H54 (cell line): ENCODE measurements at regions not wholly inside any gene's neighbourhood (a gene's known extent, or its start where the extent isn't known, plus 50 kb on each side); places are given as distances from the start of the nearest gene placed in this dataset.

Source experiments
- DNase-seq: peaks from one replicate; pipeline ENCODE4 v3.0.0; 2011; ENCODE audit warnings: low spot score, mixed read lengths; ENCODE audit not compliant: insufficient read length
- FAIRE-seq: peaks from 3 replicates; lab custom pipeline; 2011; peaks lifted over from hg19 to GRCh38; lab: Jason Lieb, UNC
- POLR2A ChIP-seq: IDR thresholded peaks from 2 replicates; pipeline ENCODE4 v1.6.1; 2011; ENCODE audit warnings: low read depth, mild to moderate bottlenecking, low read length

DNA sequence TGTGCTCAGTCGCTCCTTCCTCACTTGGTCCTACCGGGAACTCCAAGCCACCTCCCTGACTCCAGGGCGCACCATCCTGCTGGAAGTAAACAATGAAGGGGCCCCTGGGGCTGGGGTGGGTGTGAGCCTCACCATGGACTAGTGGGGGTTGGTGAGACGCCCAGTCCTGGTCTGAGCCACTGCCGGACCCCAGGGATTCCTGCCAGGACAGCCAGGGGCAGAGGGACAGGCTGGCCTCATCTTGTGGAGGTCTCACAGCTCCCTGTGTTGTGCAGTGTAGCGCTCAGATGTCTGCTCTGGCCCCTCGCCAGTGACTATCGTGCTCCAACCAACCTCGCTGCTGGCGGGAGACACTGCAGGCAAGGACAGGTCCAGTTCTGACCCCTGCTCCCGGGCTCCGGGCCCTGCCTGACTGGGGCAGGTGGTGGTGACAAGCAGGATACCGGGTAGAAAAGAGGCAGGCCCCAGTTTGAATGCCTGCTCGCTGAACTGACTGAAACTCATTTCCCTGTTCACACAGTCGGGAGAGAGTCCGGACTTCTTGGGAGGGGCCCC, 1021.4 kb downstream of the BRD1 start:
- no peak for TF ChIP-seq POLR2A
- FAIRE-seq (no peak), DNase-seq (no peak)

DNA sequence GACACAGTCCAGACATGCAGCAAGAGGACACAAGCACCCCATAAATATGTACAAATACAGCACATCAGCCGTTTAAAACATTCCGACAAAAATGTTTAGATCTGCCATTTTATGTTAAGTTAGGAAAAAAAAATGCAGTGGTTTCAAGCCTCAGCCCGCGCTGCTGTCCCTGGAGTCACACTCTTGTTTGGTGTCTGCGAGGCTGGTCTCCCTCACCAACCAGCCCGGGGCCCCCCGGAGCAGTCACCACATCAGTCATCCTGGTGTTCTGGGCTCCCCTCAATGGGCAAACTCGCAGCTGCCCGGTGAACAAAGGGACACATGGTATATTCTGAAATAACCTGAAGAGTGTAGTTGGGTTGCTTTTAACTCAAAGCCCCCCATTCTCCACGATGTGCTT, 1022.2 kb downstream of the BRD1 start:
- DNase-seq (no peak), FAIRE-seq (no peak)
- TF ChIP-seq POLR2A = no peak

DNA sequence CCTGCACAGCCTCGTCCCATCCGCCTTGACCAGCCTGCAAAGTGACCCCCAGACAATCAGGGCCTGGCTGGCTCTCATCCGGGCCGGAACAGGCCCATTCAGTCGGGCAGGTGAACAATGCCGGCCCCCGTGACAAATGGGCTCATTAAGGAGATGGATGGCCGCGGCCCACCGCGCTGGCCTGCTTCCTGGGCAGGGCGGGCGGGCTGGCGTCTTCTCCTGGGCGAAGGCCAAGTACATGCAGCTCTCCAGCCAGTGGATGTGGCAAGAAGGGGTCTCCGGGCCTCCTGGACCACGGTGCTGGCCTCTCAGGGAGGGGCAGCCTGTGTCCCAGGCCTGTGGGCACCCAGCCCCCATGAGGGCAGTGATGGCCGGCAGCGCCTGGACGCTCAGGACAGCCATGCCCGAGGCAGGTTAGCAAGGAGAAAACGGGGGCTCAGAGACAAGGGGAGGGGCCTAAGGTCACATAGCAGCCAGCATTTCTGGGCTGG, 1022.8 kb downstream of the BRD1 start:
- TF ChIP-seq POLR2A = no peak
- DNase-seq (no peak), FAIRE-seq (no peak)

- TF ChIP-seq POLR2A = no peak
- no peak for FAIRE-seq
- no peak for DNase-seq
These were observed 1023.5 kb downstream of the BRD1 start for GRCh38 chr22:48803948-48804810.

DNA sequence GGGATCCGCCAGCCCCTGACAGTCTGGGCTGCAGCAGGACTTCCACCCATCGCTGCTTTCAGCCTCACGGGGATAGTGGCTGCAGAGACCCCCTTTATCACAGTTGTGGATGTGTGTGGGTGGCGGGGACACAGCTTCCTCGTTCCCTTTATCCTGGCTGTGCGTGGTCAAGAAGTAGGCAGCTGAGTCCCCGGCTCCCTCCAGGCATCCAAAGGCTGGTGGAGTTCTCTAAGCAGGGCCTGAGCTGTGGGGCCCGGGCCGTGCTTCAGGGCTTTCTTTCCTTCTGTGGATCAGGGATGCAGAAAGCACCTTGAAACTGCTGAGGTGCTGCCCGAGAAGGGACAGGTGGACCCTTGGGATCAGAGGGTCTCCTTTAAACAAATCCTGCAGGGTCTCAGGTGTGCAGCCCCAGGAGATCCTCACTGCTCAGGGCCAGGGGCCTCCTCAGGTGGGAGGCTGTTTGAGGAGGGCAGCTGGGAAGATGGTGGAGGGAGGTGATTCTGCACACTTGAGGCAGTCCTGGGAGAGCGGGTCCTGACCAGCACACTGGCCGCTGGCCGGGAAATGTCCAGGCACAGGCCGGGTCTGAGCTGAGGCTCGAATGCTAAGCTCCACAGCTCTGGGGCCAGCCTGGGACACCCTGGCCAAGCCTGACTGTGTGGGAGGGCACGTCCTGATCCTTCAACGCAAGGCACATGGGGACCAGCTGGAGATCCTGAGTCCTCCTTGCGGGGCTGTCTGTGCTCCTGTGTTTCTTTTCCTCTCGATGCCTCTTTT, 1024.3 kb downstream of the BRD1 start:
- DNase-seq (no peak), FAIRE-seq (no peak)
- no peak for TF ChIP-seq POLR2A

- DNase-seq = no peak
- no peak for FAIRE-seq
- TF ChIP-seq POLR2A = no peak
These were observed 1025.1 kb downstream of the BRD1 start for GRCh38 chr22:48802576-48802975.

GRCh38 chr22:48800886-48801607, 1026.6 kb downstream of the BRD1 start:
- DNase-seq (no peak), FAIRE-seq (no peak)
- no peak for TF ChIP-seq POLR2A

DNA sequence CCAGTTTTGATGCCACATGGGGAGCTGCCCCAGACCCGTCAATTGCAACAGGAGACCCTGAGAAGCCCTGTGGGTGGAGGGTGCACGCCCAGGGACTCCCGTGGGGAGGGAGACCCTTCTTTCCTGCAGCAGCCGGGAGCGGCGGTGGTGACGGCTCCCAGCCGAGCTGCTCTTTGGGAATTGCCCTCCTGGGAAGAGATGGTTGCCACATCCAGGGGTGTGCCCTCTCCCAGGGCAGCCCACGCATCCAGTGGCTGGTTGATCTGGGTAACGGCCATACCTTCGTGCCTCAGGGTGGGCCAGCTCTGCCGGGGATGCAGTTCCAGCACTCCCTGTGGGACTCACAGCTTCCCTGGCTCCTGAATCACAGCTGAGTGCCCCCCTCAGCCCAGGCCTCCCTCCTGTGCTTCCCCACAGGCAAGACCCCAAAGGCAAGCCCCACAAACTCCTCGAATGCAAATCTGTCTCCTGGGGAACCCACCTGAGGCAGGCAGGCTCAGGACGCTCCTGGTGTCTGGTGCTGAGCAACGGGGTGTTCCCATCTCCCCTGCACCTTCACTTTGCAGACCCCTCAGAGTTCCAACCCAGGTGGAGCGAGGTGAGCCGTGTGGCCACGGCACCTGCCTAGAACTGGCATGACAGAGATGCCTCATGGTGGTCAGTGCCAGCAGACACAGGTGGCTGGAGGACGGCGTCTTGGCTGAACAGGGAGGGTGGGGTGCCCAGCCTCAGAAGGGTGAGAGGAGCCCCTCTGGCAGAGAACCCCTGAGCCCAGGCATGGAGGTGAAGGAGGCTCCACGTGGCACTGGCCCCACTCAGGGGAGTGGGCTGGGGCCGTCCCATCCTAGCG, 1027.4 kb downstream of the BRD1 start:
- TF ChIP-seq POLR2A = no peak
- DNase-seq = no peak
- FAIRE-seq = no peak

DNA sequence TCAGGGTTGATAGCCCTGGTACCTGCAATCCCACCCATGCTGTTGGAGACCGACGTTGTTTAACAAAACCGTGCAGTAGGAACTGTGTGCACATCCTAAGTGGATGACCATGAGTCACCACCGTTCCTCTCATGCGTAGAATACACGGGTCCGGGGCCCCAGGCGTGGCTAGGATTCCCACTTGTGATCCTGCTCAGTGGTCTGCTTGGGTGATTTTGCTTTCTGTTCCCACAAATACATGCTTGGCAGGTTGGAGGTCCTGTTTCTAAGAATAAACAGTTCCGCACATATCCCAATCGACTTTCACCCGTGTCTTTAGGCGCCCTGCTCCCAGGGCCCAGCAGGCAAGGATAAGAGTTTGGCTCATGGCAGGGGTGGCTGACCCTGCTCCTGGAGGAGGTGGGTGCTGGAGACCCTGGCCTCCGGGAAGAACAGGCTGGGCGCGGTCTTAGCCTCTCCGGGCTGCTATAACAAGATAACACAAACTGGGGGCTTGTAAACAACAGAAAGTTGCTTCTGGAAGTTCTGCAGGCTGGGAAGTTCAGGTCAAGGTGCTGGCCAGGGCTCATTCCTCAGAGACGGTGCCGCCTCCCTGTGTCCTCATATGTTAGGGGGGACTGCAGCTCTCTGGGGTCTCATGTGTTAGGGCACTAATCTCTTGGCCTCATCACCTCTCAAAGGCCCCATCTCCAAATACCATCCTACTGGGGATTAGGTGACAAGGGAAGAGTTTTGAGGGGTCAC, 1028.3 kb downstream of the BRD1 start:
- FAIRE-seq (no peak), DNase-seq (no peak)
- no peak for TF ChIP-seq POLR2A

GRCh38 chr22:48798281-48799226, 1029.1 kb downstream of the BRD1 start:
- TF ChIP-seq POLR2A = no peak
- DNase-seq (no peak), FAIRE-seq (no peak)

GRCh38 chr22:48797731-48798130, 1029.9 kb downstream of the BRD1 start:
- FAIRE-seq (no peak), DNase-seq (no peak)
- TF ChIP-seq POLR2A = no peak
